Lower lobe of right lung (tissue), 2 donors: ENCODE measurements at regions not wholly inside any gene's neighbourhood (a gene's known extent, or its start where the extent isn't known, plus 50 kb on each side); places are given as distances from the start of the nearest gene placed in this dataset.
A peak's percentile ranks its signal among the peaks of the same experiment; 100 is the strongest.

Source experiments
- ATAC-seq, 2 donors: fragments of 200-7000 bp; cut with Tn5 transposase; one replicate each; pipeline ENCODE4 v1.9.1; 2020 to 2022; ENCODE audit warnings: mild to moderate bottlenecking in 2 of 2, moderate library complexity in 2 of 2
- DNase-seq: peaks from one replicate; pipeline ENCODE4 v3.0.0-alpha.2; 2020
- H3K27ac ChIP-seq: fragments of 200-600 bp; one replicate; pipeline ENCODE4 v1.8.0; 2022
- H3K27me3 ChIP-seq: fragments of 200-600 bp; one replicate; pipeline ENCODE4 v1.8.0; 2022; ENCODE audit warnings: low read depth
- H3K36me3 ChIP-seq: fragments of 200-600 bp; one replicate; pipeline ENCODE4 v1.8.0; 2022; ENCODE audit warnings: mild to moderate bottlenecking
- H3K4me1 ChIP-seq: fragments of 200-600 bp; one replicate; pipeline ENCODE4 v1.8.0; 2022
- H3K4me3 ChIP-seq: fragments of 200-600 bp; one replicate; pipeline ENCODE4 v1.8.0; 2022; ENCODE audit warnings: mild to moderate bottlenecking
- H3K9me3 ChIP-seq: fragments of 200-600 bp; one replicate; pipeline ENCODE4 v1.8.0; 2022
- CTCF ChIP-seq: fragments of 200-600 bp; IDR thresholded peaks from one replicate; pipeline ENCODE4 v1.8.0; 2022; ENCODE audit warnings: antibody characterized with exemption, mild to moderate bottlenecking
- intact Hi-C: fragments of 100-400 bp; cut with DNase I; formaldehyde crosslinking; loops from one replicate; pipeline ENCODE4 v1.11.0; 2022
- donor health status: DM: no; HTN: yes; CAD: no; lungs with severe emphysema.

GRCh38 chr4:146577111-146577510, 55.4 kb upstream of the SLC10A7 start:
- ATAC-seq (no peak), DNase-seq (no peak)
- Histone ChIP-seq H3K36me3 (no peaks in the 10 kb centered on the region), H3K27me3 (no peaks in the 10 kb centered on the region), H3K4me1 (no peaks in the 10 kb centered on the region), H3K9me3 (no peaks in the 10 kb centered on the region), H3K27ac (no peak overlapping the region), H3K4me3 (no peak overlapping the region)
- intact Hi-C loops = no loop called here
- no peak for TF ChIP-seq CTCF

- intact Hi-C loops = no loop called here
- Histone ChIP-seq H3K4me3 (no peak overlapping the region), H3K27me3 (no peaks in the 10 kb centered on the region), H3K4me1 (peaks cover 7% of the 10 kb centered on the region), H3K36me3 (no peaks in the 10 kb centered on the region), H3K9me3 (no peaks in the 10 kb centered on the region), H3K27ac (no peak overlapping the region)
- no peak for DNase-seq
- no peak for ATAC-seq
- no peak for TF ChIP-seq CTCF
Measured at GRCh38 chr4:146582864-146583263, 55.8 kb upstream of the POU4F2 start.

GRCh38 chr4:146585761-146586333, 52.8 kb upstream of the POU4F2 start:
- no peak for DNase-seq
- no peak overlapping the region for H3K4me3 ChIP-seq
- no peaks in the 10 kb centered on the region for H3K36me3 ChIP-seq
- H3K27me3 ChIP-seq = no peaks in the 10 kb centered on the region
- no peaks in the 10 kb centered on the region for H3K9me3 ChIP-seq
- intact Hi-C loops = no loop called here
- H3K27ac ChIP-seq = no peak overlapping the region
- TF ChIP-seq CTCF = no peak
- peaks cover 7% of the 10 kb centered on the region for H3K4me1 ChIP-seq
- ATAC-seq = peak; percentile 56 to 74
